ENCODE measurements at regions not wholly inside any gene's neighbourhood (a gene's known extent, or its start where the extent isn't known, plus 50 kb on each side); places are given as distances from the start of the nearest gene placed in this dataset.
A peak's percentile ranks its signal among the peaks of the same experiment; 100 is the strongest.
"Not testable (repeated sequence)": the region's sequence is repeated elsewhere in the genome, so short reads cannot be mapped to it uniquely, and the experiment has no call there.

GRCh38 chr7:79749856-79750255 lies 296.4 kb upstream of the MAGI2 start:
- no peaks in the 10 kb centered on the region for H3K9me3 ChIP-seq (ENCODE audit: low read depth)
- no peak overlapping the region for H3K4me3 ChIP-seq
- Mint-ChIP-seq H3K27ac (no peak overlapping the region), H3K27me3 (ENCODE audit: insufficient read depth, low read depth) (no peaks in the 10 kb centered on the region), H3K4me1 (no peaks in the 10 kb centered on the region), H3K4me3 (no peak overlapping the region), H3K9me3 (no peaks in the 10 kb centered on the region), H3K36me3 (no peaks in the 10 kb centered on the region)
- H3K4me1 ChIP-seq = no peaks in the 10 kb centered on the region
- no peak for TF ChIP-seq EZH2phosphoT487 (IDR thresholded peaks at IDR 0.05)
- TF ChIP-seq, protein P1, sequence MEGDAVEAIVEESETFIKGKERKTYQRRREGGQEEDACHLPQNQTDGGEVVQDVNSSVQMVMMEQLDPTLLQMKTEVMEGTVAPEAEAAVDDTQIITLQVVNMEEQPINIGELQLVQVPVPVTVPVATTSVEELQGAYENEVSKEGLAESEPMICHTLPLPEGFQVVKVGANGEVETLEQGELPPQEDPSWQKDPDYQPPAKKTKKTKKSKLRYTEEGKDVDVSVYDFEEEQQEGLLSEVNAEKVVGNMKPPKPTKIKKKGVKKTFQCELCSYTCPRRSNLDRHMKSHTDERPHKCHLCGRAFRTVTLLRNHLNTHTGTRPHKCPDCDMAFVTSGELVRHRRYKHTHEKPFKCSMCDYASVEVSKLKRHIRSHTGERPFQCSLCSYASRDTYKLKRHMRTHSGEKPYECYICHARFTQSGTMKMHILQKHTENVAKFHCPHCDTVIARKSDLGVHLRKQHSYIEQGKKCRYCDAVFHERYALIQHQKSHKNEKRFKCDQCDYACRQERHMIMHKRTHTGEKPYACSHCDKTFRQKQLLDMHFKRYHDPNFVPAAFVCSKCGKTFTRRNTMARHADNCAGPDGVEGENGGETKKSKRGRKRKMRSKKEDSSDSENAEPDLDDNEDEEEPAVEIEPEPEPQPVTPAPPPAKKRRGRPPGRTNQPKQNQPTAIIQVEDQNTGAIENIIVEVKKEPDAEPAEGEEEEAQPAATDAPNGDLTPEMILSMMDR (IDR thresholded peaks at IDR 0.05) = no peak
- no peak for TF ChIP-seq EZH2 (IDR thresholded peaks at IDR 0.05)
- H2AFZ ChIP-seq (replicated peaks) = no peak overlapping the region
- no peaks in the 10 kb centered on the region for H3F3A ChIP-seq (ENCODE audit: low read depth)
- no peaks in the 10 kb centered on the region for H3K79me2 ChIP-seq (ENCODE audit: low read depth)
- H3K36me3 ChIP-seq = no peaks in the 10 kb centered on the region
- no peak overlapping the region for H3K9ac ChIP-seq
- H3K27ac ChIP-seq = no peak overlapping the region
- H4K20me1 ChIP-seq (ENCODE audit: low read depth) = no peaks in the 10 kb centered on the region
- no peak for DNase-seq (ENCODE audit: low spot score)
- no peaks in the 10 kb centered on the region for H3K27me3 ChIP-seq
- H3K4me2 ChIP-seq = no peak overlapping the region

DNA sequence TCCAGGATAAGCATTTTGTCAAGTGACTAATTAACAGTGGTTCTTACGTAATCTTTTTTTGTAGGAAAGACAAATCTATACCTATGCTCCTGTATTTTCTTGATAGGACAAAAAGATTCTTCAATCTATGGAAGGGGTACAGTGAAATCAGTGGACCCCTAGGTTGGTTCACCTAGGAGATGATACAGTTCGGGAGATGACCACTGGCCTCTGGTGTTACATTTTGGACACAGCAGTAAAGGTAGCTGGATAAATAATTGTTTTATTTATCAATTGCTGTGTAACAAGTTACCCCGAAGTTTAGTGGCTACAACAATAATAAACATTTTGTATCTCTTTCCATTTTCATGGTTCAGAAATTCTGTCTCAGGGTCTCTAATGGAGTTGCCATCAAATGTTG lies 288.2 kb upstream of the MAGI2 start:
- Mint-ChIP-seq H3K9me3 (no peaks in the 10 kb centered on the region), H3K4me3 (no peak overlapping the region), H3K27me3 (ENCODE audit: insufficient read depth, low read depth) (no peaks in the 10 kb centered on the region), H3K27ac (no peak overlapping the region), H3K36me3 (no peaks in the 10 kb centered on the region), H3K4me1 (no peaks in the 10 kb centered on the region)
- TF ChIP-seq EZH2phosphoT487 (IDR thresholded peaks at IDR 0.05) = no peak
- TF ChIP-seq, protein P1 (IDR thresholded peaks at IDR 0.05) = peak; percentile 42
- no peak for TF ChIP-seq EZH2 (IDR thresholded peaks at IDR 0.05)
- Histone ChIP-seq H2AFZ (replicated peaks) (no peak overlapping the region), H3K79me2 (ENCODE audit: low read depth) (no peaks in the 10 kb centered on the region), H3K9ac (no peak overlapping the region), H4K20me1 (ENCODE audit: low read depth) (no peaks in the 10 kb centered on the region), H3K4me2 (no peak overlapping the region), H3K36me3 (no peaks in the 10 kb centered on the region), H3K4me1 (no peaks in the 10 kb centered on the region), H3K27ac (no peak overlapping the region), H3K27me3 (no peaks in the 10 kb centered on the region), H3K9me3 (ENCODE audit: low read depth) (no peaks in the 10 kb centered on the region), H3K4me3 (no peak overlapping the region), H3F3A (ENCODE audit: low read depth) (no peaks in the 10 kb centered on the region)
- DNase-seq (ENCODE audit: low spot score) = no peak

DNA sequence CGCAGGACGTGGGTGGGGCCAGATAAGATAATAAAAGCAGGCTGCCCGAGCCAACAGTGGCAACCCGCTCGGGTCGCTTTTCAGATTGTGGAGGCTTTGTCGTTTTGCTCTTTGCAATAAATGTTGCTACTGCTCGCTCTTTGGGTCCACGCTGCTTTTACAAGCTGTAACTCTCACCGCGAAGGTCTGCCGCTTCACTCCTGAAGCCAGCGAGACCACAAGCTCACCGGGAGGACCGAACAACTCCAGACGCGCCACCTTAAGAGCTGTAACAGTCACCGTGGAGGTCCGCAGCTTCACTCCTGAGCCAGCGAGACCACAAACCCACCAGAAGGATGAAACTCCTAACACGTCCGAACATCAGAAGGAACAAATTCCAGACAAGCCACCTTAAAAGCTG lies 286.6 kb upstream of the MAGI2 start:
- Histone ChIP-seq H3K36me3 (no peaks in the 10 kb centered on the region), H3K79me2 (ENCODE audit: low read depth) (no peaks in the 10 kb centered on the region), H3K4me2 (no peak overlapping the region), H3K4me3 (no peak overlapping the region), H4K20me1 (ENCODE audit: low read depth) (no peaks in the 10 kb centered on the region), H3K9ac (no peak overlapping the region), H3K27ac (no peak overlapping the region), H3K9me3 (ENCODE audit: low read depth) (no peaks in the 10 kb centered on the region), H3K4me1 (no peaks in the 10 kb centered on the region), H3K27me3 (no peaks in the 10 kb centered on the region), H2AFZ (replicated peaks) (no peak overlapping the region), H3F3A (ENCODE audit: low read depth) (no peaks in the 10 kb centered on the region)
- H3K4me3 Mint-ChIP-seq = no peak overlapping the region
- no peak for DNase-seq (ENCODE audit: low spot score)
- H3K9me3 Mint-ChIP-seq = no peaks in the 10 kb centered on the region
- no peak overlapping the region for H3K27ac Mint-ChIP-seq
- no peaks in the 10 kb centered on the region for H3K4me1 Mint-ChIP-seq
- TF ChIP-seq EZH2phosphoT487 (IDR thresholded peaks at IDR 0.05) (no peak), EZH2 (IDR thresholded peaks at IDR 0.05) (no peak)
- TF ChIP-seq, protein P1 (IDR thresholded peaks at IDR 0.05) = no peak
- H3K36me3 Mint-ChIP-seq = no peaks in the 10 kb centered on the region
- H3K27me3 Mint-ChIP-seq (ENCODE audit: insufficient read depth, low read depth) = no peaks in the 10 kb centered on the region

DNA sequence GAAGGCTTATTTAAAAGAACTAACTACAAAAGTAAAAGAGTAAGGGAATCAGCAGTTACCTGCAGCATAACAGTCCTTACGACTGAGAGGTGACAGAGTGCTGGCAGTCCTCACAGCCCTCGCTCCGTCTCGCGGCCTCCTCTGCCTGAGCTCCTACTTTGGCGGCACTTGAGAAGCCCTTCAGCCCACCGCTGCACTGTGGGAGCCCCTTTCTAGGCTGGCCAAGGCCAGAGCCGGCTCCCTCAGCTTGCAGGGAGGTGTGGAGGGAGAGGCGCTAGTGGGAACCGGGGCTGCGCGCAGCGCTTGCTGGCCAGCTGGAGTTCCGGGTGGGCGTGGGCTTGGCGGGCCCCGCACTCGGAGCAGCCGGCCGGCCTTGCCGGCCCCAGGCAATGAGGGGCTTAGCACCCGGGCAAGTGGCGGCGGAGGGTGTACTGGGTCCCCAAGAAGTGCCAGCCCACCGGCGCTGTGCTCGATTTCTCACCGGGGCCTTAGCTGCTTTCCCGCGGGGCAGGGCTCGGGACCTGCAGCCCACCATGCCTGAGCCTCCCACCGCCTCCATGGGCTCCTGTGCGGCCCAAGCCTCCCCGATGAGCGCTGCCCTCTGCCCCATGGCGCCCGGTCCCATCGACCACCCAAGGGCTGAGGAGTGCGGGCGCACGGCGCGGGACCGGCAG lies 285.7 kb upstream of the MAGI2 start:
- not testable (repeated sequence) for H3K27me3 Mint-ChIP-seq (ENCODE audit: insufficient read depth, low read depth); H3K9ac ChIP-seq; H3K9me3 ChIP-seq (ENCODE audit: low read depth); H2AFZ ChIP-seq (replicated peaks); DNase-seq (ENCODE audit: low spot score); H3K4me1 ChIP-seq; H3K4me2 ChIP-seq; H3K36me3 Mint-ChIP-seq; H3K27me3 ChIP-seq; H3K4me3 Mint-ChIP-seq; H3K4me3 ChIP-seq; H3K9me3 Mint-ChIP-seq; H3K79me2 ChIP-seq (ENCODE audit: low read depth); H3F3A ChIP-seq (ENCODE audit: low read depth); H3K4me1 Mint-ChIP-seq; H3K27ac ChIP-seq; H3K27ac Mint-ChIP-seq; H3K36me3 ChIP-seq; H4K20me1 ChIP-seq (ENCODE audit: low read depth)

Measured in neural progenitor cell (in vitro differentiated cells).